ENCODE measurements at regions not wholly inside any gene's neighbourhood (a gene's known extent, or its start where the extent isn't known, plus 50 kb on each side); places are given as distances from the start of the nearest gene placed in this dataset.

DNA sequence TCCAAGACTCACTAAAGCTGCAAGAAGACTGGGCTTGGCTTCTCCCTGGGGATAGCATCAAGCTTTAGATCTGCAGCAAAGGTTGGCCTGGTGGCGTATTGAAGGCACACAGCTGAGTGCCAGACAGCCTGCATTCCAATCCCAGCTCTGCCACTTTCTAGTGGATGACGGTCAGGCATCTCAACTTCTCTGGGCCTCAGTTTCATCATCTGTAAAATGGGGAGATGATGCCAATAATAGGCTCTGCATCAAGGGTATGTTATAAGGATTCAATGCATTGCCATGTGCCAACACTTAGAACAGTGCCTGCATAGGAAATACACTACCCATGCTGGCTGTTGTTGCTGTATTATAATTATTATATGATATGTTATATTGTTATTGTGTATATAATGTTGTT, 220.4 kb downstream of the NPHP4 start:
- ChIA-PET SMC1A (ENCODE audit: uncharacterized antibody, unreplicated experiment) (no interaction called here), CTCF (no interaction called here), POLR2A (no interaction called here), RAD21 (ENCODE audit: unreplicated experiment) (no interaction called here)
- FAIRE-seq (no peak), ATAC-seq (no peak), DNase-seq (ENCODE audit: low read depth, low spot score) (no peak)
- H3K9ac ChIP-seq (ENCODE audit: control insufficient read depth, insufficient read depth, low read length) = no peak overlapping the region
- no peak overlapping the region for H3K4me3 ChIP-seq
- no peak overlapping the region for H2AFZ ChIP-seq (ENCODE audit: control insufficient read depth, low read depth, low read length)
- H3K4me1 ChIP-seq (ENCODE audit: control insufficient read depth, insufficient read depth, low read length) = no peaks in the 10 kb centered on the region
- in situ Hi-C loops (cut with MboI) = no loop called here
- BruUV-seq (replicated peaks) = no TSS peak
- H3K27me3 ChIP-seq (replicated peaks in 1 of 2; ENCODE audit: control insufficient read depth in 2 of 2, insufficient read depth in 2 of 2, low read length in 1 of 2) = peaks cover 0 to 3% of the 10 kb centered on the region in 2 experiments; a peak in 2 of 4 replicates
- no peaks in the 10 kb centered on the region for H4K20me1 ChIP-seq (ENCODE audit: control insufficient read depth, insufficient read depth)
- H3K79me2 ChIP-seq (ENCODE audit: control insufficient read depth, insufficient read depth, low read length) = no peaks in the 10 kb centered on the region
- no peak overlapping the region for H3K27ac ChIP-seq (ENCODE audit: control insufficient read depth, insufficient read depth)
- TF ChIP-seq RFX5 (IDR thresholded peaks at IDR 0.05; ENCODE audit: low read depth, low read length) (no peak), REST (IDR thresholded peaks at IDR 0.05; ENCODE audit: low read depth, low read length) (no peak), EZH2 (IDR thresholded peaks at IDR 0.05; ENCODE audit: borderline replicate concordance, control insufficient read depth, low read depth, low read length) (no peak), EED (IDR thresholded peaks at IDR 0.05; ENCODE audit: low read depth) (no peak), SPI1 (IDR thresholded peaks at IDR 0.05; ENCODE audit: borderline replicate concordance, insufficient read depth, low read depth, low read length) (no peak), E2F4 (IDR thresholded peaks at IDR 0.05; ENCODE audit: low read depth, low read length) (no peak), SUPT20H (IDR thresholded peaks at IDR 0.05; ENCODE audit: borderline replicate concordance, control insufficient read depth, low read depth, low read length) (no peak), MYB (IDR thresholded peaks at IDR 0.05; ENCODE audit: borderline replicate concordance, low read depth, low read length) (no peak), ATF7 (IDR thresholded peaks at IDR 0.05; ENCODE audit: low read depth) (no peak), CBFB (IDR thresholded peaks at IDR 0.05; ENCODE audit: low read depth) (no peak), CHD1 (IDR thresholded peaks at IDR 0.05; ENCODE audit: low read depth, low read length) (no peak), ZBTB40 (IDR thresholded peaks at IDR 0.05; ENCODE audit: borderline replicate concordance) (no peak)
- TF ChIP-seq, protein P1, sequence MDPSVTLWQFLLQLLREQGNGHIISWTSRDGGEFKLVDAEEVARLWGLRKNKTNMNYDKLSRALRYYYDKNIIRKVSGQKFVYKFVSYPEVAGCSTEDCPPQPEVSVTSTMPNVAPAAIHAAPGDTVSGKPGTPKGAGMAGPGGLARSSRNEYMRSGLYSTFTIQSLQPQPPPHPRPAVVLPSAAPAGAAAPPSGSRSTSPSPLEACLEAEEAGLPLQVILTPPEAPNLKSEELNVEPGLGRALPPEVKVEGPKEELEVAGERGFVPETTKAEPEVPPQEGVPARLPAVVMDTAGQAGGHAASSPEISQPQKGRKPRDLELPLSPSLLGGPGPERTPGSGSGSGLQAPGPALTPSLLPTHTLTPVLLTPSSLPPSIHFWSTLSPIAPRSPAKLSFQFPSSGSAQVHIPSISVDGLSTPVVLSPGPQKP (IDR thresholded peaks at IDR 0.05; ENCODE audit: low read depth, low read length) = no peak
- H3K4me2 ChIP-seq (ENCODE audit: control insufficient read depth, insufficient read depth) = no peak overlapping the region
- H3K36me3 ChIP-seq (ENCODE audit: control insufficient read depth in 2 of 2, insufficient read depth in 2 of 2, low read length in 1 of 2) = no peaks in the 10 kb centered on the region
- no peaks in the 10 kb centered on the region for H3K9me3 ChIP-seq (replicated peaks; ENCODE audit: control insufficient read depth, insufficient read depth, low read length)
- 0% methylated on average over 2 of the region's 2 CpGs for WGBS (ENCODE audit: insufficient coverage, insufficient replicate concordance, low lambda C conversion rate, missing lambda C conversion rate)
- intact Hi-C loops (cut with micrococcal nuclease; ENCODE audit: unreplicated experiment) = no loop called here
